HG02943 (cell line): ENCODE measurements at regions not wholly inside any gene's neighbourhood (a gene's known extent, or its start where the extent isn't known, plus 50 kb on each side); places are given as distances from the start of the nearest gene placed in this dataset.

Experiments
- ATAC-seq: cut with Tn5 transposase; IDR thresholded peaks from one replicate; pipeline ENCODE4 v1.9.1; 2021; ENCODE audit warnings: mild to moderate bottlenecking, low read depth, moderate library complexity; ENCODE audit not compliant: unreplicated experiment

GRCh38 chr15:95394186-95395067, 936.1 kb upstream of the NR2F2 start:
- ATAC-seq = no peak

- ATAC-seq = no peak
Measured at GRCh38 chr15:95400428-95400827, 930.1 kb upstream of the NR2F2 start.

- ATAC-seq = no peak
Measured at GRCh38 chr15:95401587-95401986, 928.9 kb upstream of the NR2F2 start.

- ATAC-seq = no peak
Measured at GRCh38 chr15:95405447-95405846, 925.1 kb upstream of the NR2F2 start.

GRCh38 chr15:95407534-95407933, 923.0 kb upstream of the NR2F2 start:
- no peak for ATAC-seq

- no peak for ATAC-seq
Measured at GRCh38 chr15:95409211-95409610, 921.3 kb upstream of the NR2F2 start.

GRCh38 chr15:95409626-95410310, 920.7 kb upstream of the NR2F2 start:
- ATAC-seq = no peak

- no peak for ATAC-seq
Measured at GRCh38 chr15:95410757-95411156, 919.7 kb upstream of the NR2F2 start.

- ATAC-seq = no peak
Measured at GRCh38 chr15:95416576-95416975, 913.9 kb upstream of the NR2F2 start.

- no peak for ATAC-seq
Measured at GRCh38 chr15:95417761-95418160, 912.7 kb upstream of the NR2F2 start.

- no peak for ATAC-seq
Measured at GRCh38 chr15:95422255-95422654, 908.2 kb upstream of the NR2F2 start.

GRCh38 chr15:95425859-95426258, 904.6 kb upstream of the NR2F2 start:
- ATAC-seq = no peak

- ATAC-seq = no peak
Measured at GRCh38 chr15:95429345-95429744, 901.2 kb upstream of the NR2F2 start.

- ATAC-seq = no peak
Measured at GRCh38 chr15:95431518-95431917, 899.0 kb upstream of the NR2F2 start.

- no peak for ATAC-seq
Measured at GRCh38 chr15:95432878-95433405, 897.6 kb upstream of the NR2F2 start.

GRCh38 chr15:95439922-95440376, 890.6 kb upstream of the NR2F2 start:
- ATAC-seq = no peak

- ATAC-seq = no peak
Measured at GRCh38 chr15:95440712-95441111, 889.8 kb upstream of the NR2F2 start.

- no peak for ATAC-seq
Measured at GRCh38 chr15:95442107-95442719, 888.3 kb upstream of the NR2F2 start.

- ATAC-seq = no peak
Measured at GRCh38 chr15:95444860-95445259, 885.6 kb upstream of the NR2F2 start.

- no peak for ATAC-seq
Measured at GRCh38 chr15:95446854-95447253, 883.6 kb upstream of the NR2F2 start.

- ATAC-seq = no peak
Measured at GRCh38 chr15:95447486-95447885, 883.0 kb upstream of the NR2F2 start.
